ENCODE measurements at regions not wholly inside any gene's neighbourhood (a gene's known extent, or its start where the extent isn't known, plus 50 kb on each side); places are given as distances from the start of the nearest gene placed in this dataset.
"Not testable (repeated sequence)": the region's sequence is repeated elsewhere in the genome, so short reads cannot be mapped to it uniquely, and the experiment has no call there.

GRCh38 chr4:17003606-17004392, 105.4 kb upstream of the LDB2 start:
- TF ChIP-seq CTCF, POLR2A (IDR thresholded peaks at IDR 0.05): not testable (repeated sequence)

Measured in prostate gland (tissue), 2 donors.